HG03280 (cell line): ENCODE measurements at regions not wholly inside any gene's neighbourhood (a gene's known extent, or its start where the extent isn't known, plus 50 kb on each side); places are given as distances from the start of the nearest gene placed in this dataset.
A peak's percentile ranks its signal among the peaks of the same experiment; 100 is the strongest.

Source experiments
- ATAC-seq: cut with Tn5 transposase; IDR thresholded peaks from one replicate; pipeline ENCODE4 v1.9.1; 2021; ENCODE audit warnings: mild to moderate bottlenecking, moderate library complexity; ENCODE audit not compliant: unreplicated experiment

GRCh38 chr2:136062066-136062837 is 55.7 kb downstream of the CXCR4 start:
- ATAC-seq: no peak

- no peak for ATAC-seq
Observed at GRCh38 chr2:136060416-136060815, 57.5 kb downstream of the CXCR4 start.

GRCh38 chr2:136059036-136059472 is 58.9 kb downstream of the CXCR4 start:
- peak; percentile 56 for ATAC-seq

- ATAC-seq: no peak
Observed at GRCh38 chr2:136058262-136058661, 59.7 kb downstream of the CXCR4 start.

GRCh38 chr2:136057802-136058140 is 60.2 kb downstream of the CXCR4 start:
- ATAC-seq: no peak

DNA sequence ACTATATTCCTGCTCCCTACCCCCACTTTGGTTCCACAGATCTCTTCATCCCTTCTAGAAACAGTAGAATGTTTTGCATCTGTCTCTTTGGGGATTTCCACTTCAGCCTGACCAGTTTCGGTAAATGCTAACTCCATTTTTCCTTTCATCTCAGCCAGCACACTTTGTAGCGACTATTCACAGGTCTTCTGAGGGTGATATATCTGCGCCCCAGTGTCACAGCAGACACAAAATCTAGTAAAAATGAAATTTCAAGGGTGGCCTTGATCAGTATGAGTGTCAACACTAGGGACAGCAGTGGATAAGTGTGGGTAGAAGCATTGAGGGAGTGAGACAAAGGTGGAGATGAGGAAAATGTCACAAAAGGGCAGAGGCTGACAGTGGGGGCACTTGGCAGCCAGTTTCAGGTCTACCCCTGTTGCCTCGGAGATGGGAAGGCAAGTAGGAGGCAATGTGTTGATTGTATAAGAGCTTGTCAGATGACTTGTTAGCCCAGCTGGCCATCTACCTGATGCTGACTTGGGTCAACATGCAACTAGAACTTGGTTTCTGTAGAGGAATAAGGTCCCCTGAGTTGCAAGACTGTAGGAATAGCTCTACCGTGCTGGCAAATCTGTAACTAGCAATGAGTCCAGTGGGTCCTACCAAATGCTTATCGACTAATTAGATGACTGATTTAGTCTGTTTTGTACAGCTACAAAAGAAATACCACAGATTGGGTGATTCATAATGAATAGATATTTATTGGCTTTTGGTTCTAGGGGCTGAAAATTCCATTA is 60.7 kb downstream of the CXCR4 start:
- no peak for ATAC-seq

DNA sequence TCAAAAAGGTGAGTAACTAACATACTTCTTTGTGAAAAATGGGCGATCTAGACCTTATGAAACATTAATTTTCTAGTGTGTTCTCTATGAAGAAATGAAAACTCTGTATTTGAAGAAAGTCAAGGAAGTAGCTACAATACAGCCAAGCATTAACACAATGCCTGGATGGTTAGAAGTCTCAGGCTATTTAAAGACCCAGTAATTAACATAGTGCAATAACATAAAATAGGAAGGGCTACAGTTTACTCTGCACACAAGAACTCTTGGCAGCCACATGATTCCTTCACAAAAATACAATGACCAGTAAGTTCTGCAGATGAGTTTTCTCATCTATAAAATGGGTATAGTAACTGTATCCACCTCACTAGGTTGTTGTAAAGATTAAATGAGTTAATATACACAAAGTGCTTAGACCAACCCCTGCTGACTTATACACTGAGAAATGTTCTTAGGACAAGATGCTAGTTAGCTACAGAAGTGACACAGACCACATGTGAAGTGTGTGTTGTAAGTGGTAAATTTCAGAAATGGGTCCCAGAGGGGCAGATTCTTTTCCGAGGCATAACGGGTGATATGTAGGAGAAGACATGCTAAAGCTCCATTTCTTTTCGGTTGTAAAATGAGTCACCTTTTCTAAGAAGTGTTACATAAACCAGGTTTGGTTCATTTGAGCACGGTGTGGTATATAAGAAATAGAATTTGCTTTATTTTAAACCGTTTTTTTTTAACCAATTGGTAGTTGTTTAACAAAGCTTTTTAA is 61.8 kb downstream of the CXCR4 start:
- ATAC-seq: no peak

- ATAC-seq: no peak
Observed at GRCh38 chr2:136054856-136055255, 63.1 kb downstream of the CXCR4 start.

GRCh38 chr2:136052369-136053362 is 65.3 kb downstream of the CXCR4 start:
- ATAC-seq: peak; percentile 41

- ATAC-seq: no peak
Observed at GRCh38 chr2:136051725-136052048, 66.3 kb upstream of the DARS1 start.

- peak; percentile 40 for ATAC-seq
Observed at GRCh38 chr2:136051001-136051724, 65.7 kb upstream of the DARS1 start.

GRCh38 chr2:136049991-136050920 is 64.8 kb upstream of the DARS1 start:
- no peak for ATAC-seq

DNA sequence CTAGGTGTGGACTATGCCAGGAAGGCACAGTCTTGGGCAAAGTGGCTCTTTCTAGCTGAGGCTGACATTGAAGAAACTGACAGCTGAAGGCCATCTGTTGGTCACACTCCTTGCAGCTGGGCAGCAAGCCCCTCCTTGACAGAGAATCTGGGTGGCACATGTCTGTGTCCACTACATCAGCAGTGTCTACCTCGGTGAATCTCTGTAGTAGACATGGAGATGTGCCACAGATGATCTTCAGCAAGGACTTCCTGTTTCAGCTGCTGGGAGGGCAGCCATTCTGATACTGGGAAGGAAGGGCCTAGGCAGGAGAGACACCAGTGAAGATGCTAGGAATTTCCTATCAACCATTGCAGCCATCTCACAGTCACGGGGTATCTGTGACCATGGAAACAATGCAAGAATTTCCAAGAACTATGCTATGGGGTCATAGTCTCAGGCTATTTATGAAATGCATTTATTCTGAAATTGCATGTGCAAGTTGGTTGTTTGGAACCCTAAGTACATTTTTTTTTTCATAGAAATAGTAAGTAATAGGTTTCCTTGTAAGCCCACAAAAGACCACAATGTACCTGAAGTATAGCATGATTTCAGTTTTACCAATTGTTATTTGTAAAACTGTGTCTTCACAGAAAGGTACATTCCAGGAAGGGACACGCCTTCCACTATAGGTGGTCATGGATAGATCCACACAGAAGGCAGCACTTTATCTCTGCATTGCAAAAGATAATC is 63.8 kb upstream of the DARS1 start:
- ATAC-seq: no peak

- ATAC-seq: no peak
Observed at GRCh38 chr2:136045835-136046570, 60.6 kb upstream of the DARS1 start.

- ATAC-seq: no peak
Observed at GRCh38 chr2:136045344-136045743, 59.9 kb upstream of the DARS1 start.
